VCaP (cell line): ENCODE measurements at regions not wholly inside any gene's neighbourhood (a gene's known extent, or its start where the extent isn't known, plus 50 kb on each side); places are given as distances from the start of the nearest gene placed in this dataset.

Experiments
- H3K27ac ChIP-seq: fragments of 450-650 bp; 2 replicates; pipeline ENCODE4 v1.5.1; 2017
- TF ChIP-seq, protein P1 (sequence below): fragments of 450-650 bp; conservative IDR thresholded peaks from 2 replicates; pipeline ENCODE4 v1.5.1; 2017; ENCODE audit warnings: mild to moderate bottlenecking, moderate library complexity

DNA sequence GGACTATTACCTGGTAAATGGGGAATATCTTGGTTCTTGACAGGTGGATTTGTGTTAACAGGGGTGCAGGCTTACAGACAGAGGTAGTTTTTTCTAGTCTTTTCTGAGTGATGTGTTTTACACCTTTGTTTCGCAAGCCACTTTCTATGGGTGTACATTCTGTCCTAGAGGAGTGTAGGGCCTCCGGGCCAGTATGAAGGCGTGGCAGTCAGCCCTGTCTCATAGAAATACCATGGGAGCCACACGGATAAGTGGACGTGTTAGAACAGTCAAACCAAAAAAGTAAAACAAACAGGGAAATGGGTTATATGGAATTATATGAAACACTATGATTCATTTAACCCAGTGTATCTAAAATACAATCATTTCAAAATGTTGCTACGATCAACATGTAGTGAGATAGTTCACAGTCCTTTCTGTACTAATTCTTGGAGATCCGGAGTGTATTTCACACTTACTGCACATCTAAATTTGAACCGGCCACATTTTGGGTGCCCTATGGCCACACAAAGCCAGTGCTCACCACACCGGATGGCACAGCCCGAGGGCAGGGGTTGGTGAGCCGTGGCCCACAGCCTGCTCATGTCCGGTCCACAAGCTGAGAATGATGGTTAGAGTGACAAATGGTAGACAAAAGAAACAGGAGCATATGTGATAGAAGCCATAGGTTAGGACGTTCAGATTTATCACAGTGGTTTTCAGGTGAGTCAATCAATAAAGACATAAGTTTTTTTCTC lies 80.1 kb upstream of the IRX4 start:
- TF ChIP-seq, protein P1, sequence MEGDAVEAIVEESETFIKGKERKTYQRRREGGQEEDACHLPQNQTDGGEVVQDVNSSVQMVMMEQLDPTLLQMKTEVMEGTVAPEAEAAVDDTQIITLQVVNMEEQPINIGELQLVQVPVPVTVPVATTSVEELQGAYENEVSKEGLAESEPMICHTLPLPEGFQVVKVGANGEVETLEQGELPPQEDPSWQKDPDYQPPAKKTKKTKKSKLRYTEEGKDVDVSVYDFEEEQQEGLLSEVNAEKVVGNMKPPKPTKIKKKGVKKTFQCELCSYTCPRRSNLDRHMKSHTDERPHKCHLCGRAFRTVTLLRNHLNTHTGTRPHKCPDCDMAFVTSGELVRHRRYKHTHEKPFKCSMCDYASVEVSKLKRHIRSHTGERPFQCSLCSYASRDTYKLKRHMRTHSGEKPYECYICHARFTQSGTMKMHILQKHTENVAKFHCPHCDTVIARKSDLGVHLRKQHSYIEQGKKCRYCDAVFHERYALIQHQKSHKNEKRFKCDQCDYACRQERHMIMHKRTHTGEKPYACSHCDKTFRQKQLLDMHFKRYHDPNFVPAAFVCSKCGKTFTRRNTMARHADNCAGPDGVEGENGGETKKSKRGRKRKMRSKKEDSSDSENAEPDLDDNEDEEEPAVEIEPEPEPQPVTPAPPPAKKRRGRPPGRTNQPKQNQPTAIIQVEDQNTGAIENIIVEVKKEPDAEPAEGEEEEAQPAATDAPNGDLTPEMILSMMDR, result no peak
- no peak overlapping the region for H3K27ac ChIP-seq

DNA sequence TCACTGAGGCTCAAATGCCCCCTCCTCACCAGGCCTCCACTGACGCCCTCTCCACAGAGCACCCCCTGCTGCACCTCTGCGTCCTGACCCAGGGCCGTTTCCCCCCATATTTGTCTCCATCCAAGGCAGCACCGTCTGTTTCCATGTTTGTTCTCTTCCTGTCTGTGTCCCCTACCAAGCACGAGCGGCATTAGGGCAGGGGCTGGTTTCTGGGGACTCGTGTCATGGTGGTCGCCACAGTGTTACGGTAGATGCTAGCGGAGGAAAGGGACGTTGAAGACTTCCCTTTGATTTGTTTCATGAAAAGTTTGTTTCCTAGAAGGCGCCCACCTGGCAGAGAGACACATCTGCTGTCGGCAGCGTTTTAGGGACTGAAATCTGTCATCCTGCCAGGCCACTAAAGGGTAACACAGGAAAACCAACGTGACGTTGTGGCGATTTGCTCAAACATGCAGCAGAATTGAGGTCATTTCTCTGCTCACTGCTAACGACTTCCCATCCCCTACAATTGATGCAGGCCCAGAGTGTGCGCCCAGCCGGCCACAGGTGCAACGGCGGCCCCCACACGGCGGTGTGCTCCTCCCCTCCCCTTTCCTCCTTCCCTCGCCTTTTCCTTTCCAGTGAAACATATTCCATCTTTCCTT lies 79.3 kb upstream of the IRX4 start:
- H3K27ac ChIP-seq, result no peak overlapping the region
- TF ChIP-seq, protein P1, result no peak

DNA sequence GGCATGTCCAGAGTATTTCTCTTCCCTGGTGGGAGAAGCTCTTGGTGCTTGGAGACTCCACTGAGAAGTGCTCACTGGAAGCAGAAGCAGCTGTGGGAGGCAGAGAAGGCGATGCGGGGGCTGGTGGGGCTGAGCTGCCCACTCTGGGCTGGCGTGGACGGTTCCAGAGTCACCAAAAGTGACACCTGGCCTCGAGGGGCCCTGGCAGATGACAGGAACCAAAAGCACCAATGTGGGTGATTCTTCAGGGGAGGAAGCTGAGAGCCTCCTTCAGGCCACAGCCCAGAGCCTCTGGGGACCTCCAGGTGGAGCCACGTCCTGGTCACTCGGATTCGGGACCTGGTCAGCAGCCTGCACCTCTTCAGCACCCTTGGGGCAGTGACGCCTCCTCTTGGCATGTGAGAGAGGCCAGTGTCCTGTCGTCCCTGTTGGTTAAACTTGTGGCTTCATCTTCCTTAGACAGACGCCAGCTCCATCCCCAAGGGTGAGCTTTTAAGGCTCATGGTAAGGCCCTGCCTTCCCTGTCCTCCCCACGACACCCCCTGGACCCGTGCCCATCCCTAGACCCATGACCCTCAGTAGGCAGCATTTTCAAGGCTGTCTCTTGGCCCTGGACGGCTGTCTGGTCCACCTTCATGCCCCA lies 78.7 kb upstream of the IRX4 start:
- TF ChIP-seq, protein P1, result no peak
- no peak overlapping the region for H3K27ac ChIP-seq

DNA sequence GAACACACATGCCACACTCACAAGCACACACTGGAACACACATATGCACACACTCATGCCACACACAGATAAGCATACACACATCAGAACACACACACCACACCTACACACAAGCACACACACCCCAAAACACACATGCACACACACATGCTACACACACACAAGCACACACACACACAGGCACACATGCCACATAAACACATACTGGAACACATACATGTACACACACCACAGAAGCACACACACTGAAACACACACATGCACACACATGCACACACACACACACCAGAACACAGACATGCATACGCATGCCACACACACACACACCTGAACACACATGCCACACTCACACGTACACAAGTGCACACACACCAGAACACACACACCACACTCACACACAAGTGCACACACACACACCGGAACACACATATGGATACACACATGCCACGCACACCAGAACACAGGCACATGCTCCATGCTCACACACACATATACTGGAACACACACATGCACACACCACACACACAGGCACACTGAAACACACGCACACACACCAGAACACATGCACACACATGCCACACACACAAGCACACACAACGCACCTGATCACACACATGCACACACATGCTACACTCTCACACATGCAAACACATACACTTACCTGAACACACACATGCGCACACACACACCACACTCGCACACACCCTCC lies 78.0 kb upstream of the IRX4 start:
- TF ChIP-seq, protein P1, result no peak
- H3K27ac ChIP-seq, result no peak overlapping the region

DNA sequence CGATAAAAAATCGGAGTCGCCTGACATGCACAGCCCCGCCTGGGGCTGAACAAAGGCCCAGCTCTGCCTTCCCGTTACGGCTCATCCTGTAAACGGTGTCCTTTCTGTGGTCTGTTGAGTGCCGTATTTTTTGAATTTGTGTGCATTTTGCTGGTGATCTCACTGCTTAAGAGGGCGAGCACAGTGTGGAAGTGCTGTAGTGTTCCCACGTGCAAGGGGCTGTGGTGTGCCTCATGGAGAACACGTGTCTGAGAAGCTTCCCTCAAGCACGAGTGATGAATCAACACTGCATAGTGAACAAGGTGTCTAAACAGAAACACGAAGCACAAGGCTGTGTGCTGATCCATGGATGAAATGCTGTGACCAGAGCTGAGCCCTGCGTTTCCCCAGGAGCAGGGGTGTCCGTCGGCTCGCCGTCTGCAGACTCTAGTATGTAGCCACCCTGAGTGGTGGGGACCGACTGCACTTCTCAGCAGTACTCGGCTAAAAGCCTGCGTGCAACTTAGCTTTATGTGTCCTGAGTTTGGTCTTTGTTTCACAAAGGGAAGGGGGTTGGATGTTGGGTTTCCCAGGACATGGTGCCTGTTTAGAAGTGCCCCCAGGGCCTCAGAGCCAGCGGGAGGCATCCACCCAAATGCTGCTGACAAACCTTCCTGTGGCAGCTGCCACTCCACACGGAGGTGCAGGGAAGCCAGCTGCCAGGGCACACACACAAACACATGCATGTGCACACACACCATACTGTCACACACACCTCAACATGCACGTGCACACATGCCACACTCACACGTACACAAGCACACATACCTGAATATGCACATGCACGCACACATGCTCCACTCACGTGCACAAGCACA lies 77.2 kb upstream of the IRX4 start:
- no peak overlapping the region for H3K27ac ChIP-seq
- TF ChIP-seq, protein P1, result no peak

DNA sequence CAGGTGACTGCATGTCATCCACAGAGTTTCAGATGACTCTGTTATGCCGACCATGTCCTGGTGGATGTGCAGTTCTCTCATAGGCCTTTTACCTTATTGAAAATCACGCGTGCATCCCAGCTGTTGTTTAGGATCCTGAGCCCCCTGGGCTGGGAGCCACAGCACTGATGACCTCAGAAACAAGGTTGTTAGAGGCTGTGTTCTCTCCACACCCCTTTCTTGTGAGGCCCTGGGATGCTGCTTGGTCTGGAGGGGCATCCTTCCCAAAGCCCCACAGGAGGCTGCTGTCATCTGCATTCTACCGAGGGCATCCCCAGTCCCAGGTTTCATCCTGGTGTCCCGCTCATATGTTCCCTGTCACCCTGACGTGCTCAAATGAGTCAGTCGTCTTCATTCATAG lies 76.5 kb upstream of the IRX4 start:
- TF ChIP-seq, protein P1, result no peak
- H3K27ac ChIP-seq, result no peak overlapping the region
